HCEC 1CT (cell line): ENCODE measurements at regions not wholly inside any gene's neighbourhood (a gene's known extent, or its start where the extent isn't known, plus 50 kb on each side); places are given as distances from the start of the nearest gene placed in this dataset.

Experiments
- DNase-seq: peaks from one replicate; pipeline ENCODE4 v3.0.0-alpha.2; 2017

- peak; percentile 23 for DNase-seq
Measured at GRCh38 chr3:67863869-67864268, 209.5 kb upstream of the SUCLG2 start.

DNA sequence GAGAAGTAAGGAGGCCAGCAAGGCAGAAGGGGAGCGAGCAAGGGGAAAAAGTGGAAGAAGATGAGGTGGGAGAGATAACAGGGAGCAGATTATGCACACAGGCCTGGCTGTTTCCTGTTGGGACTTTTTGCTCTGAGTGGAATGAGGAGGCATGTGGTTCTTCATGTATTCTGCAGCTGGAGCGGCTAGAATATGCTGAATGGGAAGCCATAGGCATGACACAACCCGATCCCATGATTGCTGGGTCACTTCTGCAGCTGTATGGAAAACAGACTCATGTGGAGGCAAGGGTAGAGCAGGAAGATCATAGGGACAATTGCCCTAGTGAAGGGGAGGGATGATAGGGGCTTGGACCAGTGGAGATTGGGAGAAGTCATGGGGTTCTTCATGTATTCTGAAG is 206.0 kb upstream of the SUCLG2 start:
- no peak for DNase-seq

- DNase-seq, result no peak
Measured at GRCh38 chr3:67858492-67858891, 204.1 kb upstream of the SUCLG2 start.

GRCh38 chr3:67856718-67857117 is 202.3 kb upstream of the SUCLG2 start:
- no peak for DNase-seq

DNA sequence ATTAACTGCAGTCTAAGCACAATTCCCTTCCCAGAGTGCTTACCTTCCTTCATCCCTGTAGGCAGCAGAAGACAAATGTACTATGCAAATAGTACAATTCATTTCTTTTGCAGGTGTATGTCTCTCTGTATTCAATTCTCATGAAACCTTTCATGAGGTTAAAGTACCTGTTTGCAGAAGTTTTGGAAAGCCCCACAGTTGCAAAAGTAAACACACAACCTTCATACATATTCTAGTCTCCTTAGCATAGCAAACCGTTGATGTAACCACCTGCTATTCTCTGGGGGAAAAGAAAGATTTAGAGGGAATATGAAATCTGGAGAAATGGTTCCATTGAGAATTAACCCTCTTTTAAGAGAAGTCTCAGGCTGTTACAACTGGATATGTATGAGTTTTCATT is 200.3 kb upstream of the SUCLG2 start:
- no peak for DNase-seq

DNA sequence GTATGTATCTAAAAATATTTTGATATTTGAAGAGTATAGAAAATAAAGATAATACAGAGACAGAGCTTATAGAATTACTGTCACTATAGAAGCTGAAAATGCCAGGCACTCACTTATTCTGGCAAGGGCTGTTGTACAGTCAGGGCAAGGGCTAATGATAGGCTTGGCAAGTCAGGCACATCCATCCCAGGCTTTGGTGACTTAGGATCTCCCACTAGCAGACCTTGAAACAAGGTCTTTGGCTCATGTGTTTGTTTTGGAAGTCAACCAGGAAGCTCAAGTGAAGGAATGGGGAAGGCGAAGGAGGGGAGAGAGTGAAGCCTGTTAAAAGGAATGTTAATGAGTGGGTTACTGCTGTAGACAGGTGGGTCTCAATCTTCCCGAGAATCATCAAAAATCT is 199.1 kb upstream of the SUCLG2 start:
- DNase-seq, result no peak

DNA sequence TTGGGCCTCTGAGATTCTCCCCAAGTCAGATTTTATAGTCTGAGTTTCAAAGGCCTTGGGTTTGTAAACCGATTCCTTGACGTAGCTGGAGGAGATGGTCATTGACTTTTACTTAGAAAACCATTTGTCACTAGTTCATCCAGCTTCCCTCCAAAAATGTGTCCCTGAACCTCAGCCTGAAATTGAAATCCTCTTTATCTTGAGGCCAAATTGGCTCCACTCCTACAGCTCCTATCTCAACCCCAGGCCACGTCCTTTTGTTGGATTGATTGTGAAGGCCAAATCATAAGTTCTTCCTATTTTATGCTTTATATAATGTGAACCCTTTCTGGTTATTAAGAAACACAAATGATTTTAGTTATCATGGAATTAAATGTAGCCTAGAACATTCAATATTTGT is 193.9 kb upstream of the SUCLG2 start:
- no peak for DNase-seq

GRCh38 chr3:67846166-67846565 is 191.8 kb upstream of the SUCLG2 start:
- DNase-seq, result peak; percentile 33

- DNase-seq, result no peak
Measured at GRCh38 chr3:67832817-67833216, 178.4 kb upstream of the SUCLG2 start.

GRCh38 chr3:67831262-67831661 is 176.8 kb upstream of the SUCLG2 start:
- DNase-seq, result no peak

DNA sequence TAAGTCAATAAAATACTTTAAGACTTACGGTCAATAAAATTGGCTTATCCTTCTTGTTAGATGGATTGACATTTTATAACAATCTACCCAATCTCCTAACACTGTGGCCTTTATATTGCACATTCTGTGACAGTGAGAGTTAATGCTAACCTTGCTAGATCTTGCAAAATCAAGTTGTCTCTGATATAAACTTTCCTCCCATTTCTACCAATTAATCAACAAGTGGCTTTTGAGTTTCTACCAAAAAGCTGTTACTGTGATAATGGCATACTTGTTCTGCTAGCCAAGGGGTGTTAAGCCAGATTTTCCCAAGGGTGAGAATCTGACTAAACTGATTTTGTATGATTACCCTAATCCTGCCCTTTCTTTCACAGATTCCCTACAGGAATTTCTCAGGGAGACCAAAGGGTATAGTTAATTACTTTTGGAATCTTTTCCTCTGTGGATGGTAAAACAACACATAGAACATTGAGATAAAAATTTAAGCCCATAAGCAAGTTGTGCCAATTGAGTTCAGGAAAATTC is 174.1 kb upstream of the SUCLG2 start:
- DNase-seq, result no peak

DNA sequence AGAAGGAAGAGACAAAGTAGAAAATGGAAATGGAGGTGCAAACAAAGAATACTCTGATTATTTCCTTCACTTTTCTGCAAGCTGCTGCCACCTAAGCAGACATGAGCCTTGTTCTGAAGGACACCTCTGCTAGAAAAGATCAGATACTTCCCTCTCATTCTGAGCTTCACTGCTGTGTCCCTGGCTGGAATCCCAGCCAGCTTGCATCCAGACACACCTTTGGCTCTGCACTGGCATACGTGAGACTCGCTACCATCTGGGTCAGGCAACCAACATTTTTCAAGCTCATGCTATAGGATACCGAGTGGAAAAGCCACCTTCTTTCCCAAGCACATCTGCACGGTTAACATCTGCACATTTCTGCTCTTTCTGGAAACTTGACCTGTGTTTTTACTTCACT is 166.7 kb upstream of the SUCLG2 start:
- no peak for DNase-seq

- DNase-seq, result peak; percentile 7
Measured at GRCh38 chr3:67819447-67819846, 165.0 kb upstream of the SUCLG2 start.

DNA sequence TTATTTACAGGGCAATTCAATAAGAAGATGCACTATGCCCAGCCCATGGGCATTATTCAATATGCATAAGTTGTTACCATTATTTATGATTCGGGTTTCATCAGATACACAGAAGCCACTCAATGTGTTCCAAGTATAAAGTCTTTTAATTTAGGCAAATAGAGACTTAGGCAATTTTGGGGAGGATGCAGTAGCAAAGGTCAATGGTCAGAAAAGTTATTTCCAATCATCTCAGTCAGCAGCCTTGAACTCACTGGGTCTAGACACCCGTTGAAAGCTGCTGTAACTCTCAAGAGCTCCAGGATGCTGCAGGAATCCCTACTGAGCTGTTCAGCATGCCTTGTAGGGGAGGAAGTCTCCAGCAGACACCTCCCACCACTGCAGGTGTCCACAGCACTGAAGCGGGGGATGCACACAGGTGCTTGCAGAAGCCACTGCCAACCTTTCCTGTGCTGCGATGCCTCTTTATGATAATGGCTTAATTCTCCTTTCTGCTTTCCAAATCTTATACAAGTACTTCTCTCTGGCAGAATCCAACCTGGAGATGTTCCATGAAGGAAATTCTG is 155.0 kb upstream of the SUCLG2 start:
- DNase-seq, result no peak

- no peak for DNase-seq
Measured at GRCh38 chr3:67808906-67809305, 154.5 kb upstream of the SUCLG2 start.

DNA sequence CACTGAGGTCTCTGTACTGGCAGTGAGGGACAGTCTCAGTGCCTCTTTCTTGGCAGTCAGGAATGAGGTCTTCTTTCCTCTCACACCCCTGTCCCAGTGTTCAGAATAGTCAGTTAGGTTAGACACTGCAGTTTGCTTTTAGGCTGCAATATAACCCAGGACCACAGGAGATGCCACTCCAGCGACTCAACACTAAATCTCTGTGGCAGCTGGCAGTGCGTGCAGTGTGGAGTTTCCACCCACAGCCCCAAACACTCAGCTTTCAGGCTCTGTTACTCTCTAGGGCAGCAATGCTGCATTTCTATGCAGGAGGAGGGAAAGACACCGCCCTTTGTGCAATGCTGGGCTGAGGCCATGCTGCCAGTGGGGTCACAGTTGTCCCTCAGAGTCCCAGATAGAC is 150.2 kb upstream of the SUCLG2 start:
- DNase-seq, result peak; percentile 66

DNA sequence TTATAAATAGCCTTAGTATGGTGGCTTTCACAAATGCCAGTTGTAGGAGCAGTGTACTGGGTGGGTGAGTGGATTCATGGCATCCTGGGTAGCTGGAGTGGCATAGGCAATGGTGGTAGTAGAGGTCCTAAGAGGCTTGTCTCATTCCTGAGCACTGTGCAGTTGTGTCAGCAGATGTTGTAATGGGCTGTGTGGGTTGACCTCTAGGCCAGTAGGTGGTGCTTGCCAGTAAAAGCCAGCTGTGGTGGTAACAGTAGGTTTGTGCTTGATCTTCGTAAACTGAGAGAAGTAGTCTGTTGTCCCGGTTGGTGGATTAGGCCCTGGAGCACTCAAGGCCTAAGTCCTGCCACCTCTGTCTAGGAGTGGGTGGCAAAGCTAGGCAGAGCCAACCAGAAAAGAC is 149.7 kb upstream of the SUCLG2 start:
- DNase-seq, result peak; percentile 89

DNA sequence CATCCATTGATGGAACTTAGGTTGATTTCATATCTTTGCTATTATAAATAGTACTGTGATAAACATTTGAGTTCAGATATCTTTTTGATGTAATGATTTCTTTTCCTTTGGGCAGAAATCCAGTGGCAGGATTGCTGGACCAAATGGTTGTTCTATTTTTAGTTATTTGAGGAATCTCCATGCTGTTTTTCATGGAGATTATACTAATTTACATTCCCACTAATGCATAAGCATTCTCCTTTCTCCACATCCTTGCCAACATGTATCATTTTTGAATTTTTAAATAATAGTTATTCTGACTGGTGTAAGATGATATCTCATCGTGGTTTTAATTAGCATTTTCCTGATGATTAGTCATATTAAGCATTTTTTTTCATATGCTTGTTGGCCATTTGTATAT is 144.0 kb upstream of the SUCLG2 start:
- DNase-seq, result peak; percentile 40

- no peak for DNase-seq
Measured at GRCh38 chr3:67791620-67792019, 137.2 kb upstream of the SUCLG2 start.

DNA sequence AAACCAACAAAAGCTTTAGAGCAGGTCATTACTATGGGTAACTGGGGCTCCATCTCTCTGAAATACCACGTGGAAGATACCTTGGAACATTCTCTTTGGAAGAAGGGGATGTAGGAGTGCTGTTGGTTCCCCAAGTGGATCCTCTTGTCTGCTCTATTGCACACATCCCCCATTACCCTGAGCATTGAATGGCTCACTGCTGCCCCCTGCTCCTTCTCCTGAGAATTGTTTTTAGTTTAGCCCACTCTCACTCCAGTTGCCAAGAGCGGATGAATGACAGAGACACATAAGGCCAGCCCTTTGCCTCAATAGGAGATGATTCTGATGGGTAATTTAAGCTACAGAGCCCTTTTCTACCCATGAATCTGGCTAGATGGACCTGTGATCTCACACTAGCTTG is 135.6 kb upstream of the SUCLG2 start:
- peak; percentile 57 for DNase-seq

GRCh38 chr3:67788396-67788795 is 134.0 kb upstream of the SUCLG2 start:
- no peak for DNase-seq

- peak; percentile 78 for DNase-seq
Measured at GRCh38 chr3:67783281-67784250, 129.2 kb upstream of the SUCLG2 start.

GRCh38 chr3:67781871-67782270 is 127.5 kb upstream of the SUCLG2 start:
- DNase-seq, result no peak

DNA sequence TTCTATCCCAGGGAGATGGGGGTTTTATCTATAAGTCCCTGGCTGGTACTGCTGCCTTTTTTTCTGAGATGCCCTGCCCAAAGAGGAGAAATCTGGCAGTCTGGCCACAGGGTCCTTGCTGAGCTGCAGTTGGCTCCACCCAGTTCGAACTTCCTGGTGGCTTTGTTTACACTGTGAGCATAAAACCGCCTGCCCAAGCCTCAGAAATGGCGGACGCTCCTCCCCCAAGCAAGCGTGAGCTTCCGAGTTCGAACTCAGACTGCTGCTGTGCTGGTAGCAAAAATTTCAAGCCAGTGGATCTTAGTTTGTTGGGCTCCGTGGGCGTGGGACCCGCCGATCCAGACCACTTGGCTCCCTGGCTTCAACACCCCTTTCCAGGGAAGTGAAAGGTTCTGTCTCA is 126.8 kb upstream of the SUCLG2 start:
- no peak for DNase-seq
